ENCODE measurements at regions not wholly inside any gene's neighbourhood (a gene's known extent, or its start where the extent isn't known, plus 50 kb on each side); places are given as distances from the start of the nearest gene placed in this dataset.

- DNase-seq: no peak
- Histone ChIP-seq H3K4me3 (no peak overlapping the region), H3K4me1 (no peaks in the 10 kb centered on the region), H3K9me3 (replicated peaks) (peaks cover 6% of the 10 kb centered on the region), H3K27ac (replicated peaks) (no peak overlapping the region), H3K27me3 (ENCODE audit: low read depth) (no peaks in the 10 kb centered on the region), H3K36me3 (no peaks in the 10 kb centered on the region)
- intact Hi-C loops (cut with micrococcal nuclease): no loop called here
- no peak for TF ChIP-seq CTCF (IDR thresholded peaks at IDR 0.05; ENCODE audit: borderline replicate concordance)
Measured at GRCh38 chr9:89247431-89248353, 63.3 kb upstream of the CKS2 start.

GRCh38 chr9:89249001-89249400 is 62.0 kb upstream of the CKS2 start:
- Histone ChIP-seq H3K27ac (replicated peaks) (no peak overlapping the region), H3K36me3 (no peaks in the 10 kb centered on the region), H3K4me3 (no peak overlapping the region), H3K27me3 (ENCODE audit: low read depth) (no peaks in the 10 kb centered on the region), H3K9me3 (replicated peaks) (peaks cover 6% of the 10 kb centered on the region), H3K4me1 (no peaks in the 10 kb centered on the region)
- no peak for TF ChIP-seq CTCF (IDR thresholded peaks at IDR 0.05; ENCODE audit: borderline replicate concordance)
- DNase-seq: no peak
- intact Hi-C loops (cut with micrococcal nuclease): no loop called here

- Histone ChIP-seq H3K4me3 (no peak overlapping the region), H3K9me3 (replicated peaks) (peaks cover 7% of the 10 kb centered on the region), H3K4me1 (no peaks in the 10 kb centered on the region), H3K27ac (replicated peaks) (no peak overlapping the region), H3K36me3 (no peaks in the 10 kb centered on the region), H3K27me3 (ENCODE audit: low read depth) (no peaks in the 10 kb centered on the region)
- no peak for TF ChIP-seq CTCF (IDR thresholded peaks at IDR 0.05; ENCODE audit: borderline replicate concordance)
- intact Hi-C loops (cut with micrococcal nuclease): no loop called here
- DNase-seq: no peak
Measured at GRCh38 chr9:89252651-89253267, 58.2 kb upstream of the CKS2 start.

- H3K4me1 ChIP-seq: no peaks in the 10 kb centered on the region
- no peaks in the 10 kb centered on the region for H3K27me3 ChIP-seq (ENCODE audit: low read depth)
- no peaks in the 10 kb centered on the region for H3K36me3 ChIP-seq
- H3K4me3 ChIP-seq: no peak overlapping the region
- TF ChIP-seq CTCF (IDR thresholded peaks at IDR 0.05; ENCODE audit: borderline replicate concordance): no peak
- intact Hi-C loops (cut with micrococcal nuclease): no loop called here
- peaks cover 12% of the 10 kb centered on the region for H3K9me3 ChIP-seq (replicated peaks)
- H3K27ac ChIP-seq (replicated peaks): no peak overlapping the region
- DNase-seq: no peak
Measured at GRCh38 chr9:89254058-89254772, 56.8 kb upstream of the CKS2 start.

GRCh38 chr9:89254773-89255125 is 56.2 kb upstream of the CKS2 start:
- peaks cover 12% of the 10 kb centered on the region for H3K9me3 ChIP-seq (replicated peaks)
- no peak for TF ChIP-seq CTCF (IDR thresholded peaks at IDR 0.05; ENCODE audit: borderline replicate concordance)
- intact Hi-C loops (cut with micrococcal nuclease): no loop called here

More at GRCh38 chr9:89254773-89255125, 56.2 kb upstream of the CKS2 start:
- no peaks in the 10 kb centered on the region for H3K36me3 ChIP-seq
- H3K4me3 ChIP-seq: no peak overlapping the region
- H3K4me1 ChIP-seq: no peaks in the 10 kb centered on the region
- no peak for DNase-seq
- no peaks in the 10 kb centered on the region for H3K27me3 ChIP-seq (ENCODE audit: low read depth)
- no peak overlapping the region for H3K27ac ChIP-seq (replicated peaks)
